Ovary (tissue), 3 donors: ENCODE measurements at regions not wholly inside any gene's neighbourhood (a gene's known extent, or its start where the extent isn't known, plus 50 kb on each side); places are given as distances from the start of the nearest gene placed in this dataset.

Experiments used
- EP300 ChIP-seq: sonication (generic); formaldehyde crosslinking; IDR thresholded peaks from one replicate; pipeline ENCODE4 v1.6.1; 2017; ENCODE audit warnings: antibody characterized with exemption
- TF ChIP-seq, protein P1 (sequence below), 3 donors: fragments of 450-650 bp in 2 of 3; fragments of 200-600 bp in 1 of 3; IDR thresholded peaks; one replicate each; pipeline versions ENCODE4 v1.5.1 to v1.8.0; 2016 to 2022; ENCODE audit warnings: antibody characterized with exemption in 3 of 3, mild to moderate bottlenecking in 1 of 3
- donor health status: DM: no; HTN: no; CAD: no.

DNA sequence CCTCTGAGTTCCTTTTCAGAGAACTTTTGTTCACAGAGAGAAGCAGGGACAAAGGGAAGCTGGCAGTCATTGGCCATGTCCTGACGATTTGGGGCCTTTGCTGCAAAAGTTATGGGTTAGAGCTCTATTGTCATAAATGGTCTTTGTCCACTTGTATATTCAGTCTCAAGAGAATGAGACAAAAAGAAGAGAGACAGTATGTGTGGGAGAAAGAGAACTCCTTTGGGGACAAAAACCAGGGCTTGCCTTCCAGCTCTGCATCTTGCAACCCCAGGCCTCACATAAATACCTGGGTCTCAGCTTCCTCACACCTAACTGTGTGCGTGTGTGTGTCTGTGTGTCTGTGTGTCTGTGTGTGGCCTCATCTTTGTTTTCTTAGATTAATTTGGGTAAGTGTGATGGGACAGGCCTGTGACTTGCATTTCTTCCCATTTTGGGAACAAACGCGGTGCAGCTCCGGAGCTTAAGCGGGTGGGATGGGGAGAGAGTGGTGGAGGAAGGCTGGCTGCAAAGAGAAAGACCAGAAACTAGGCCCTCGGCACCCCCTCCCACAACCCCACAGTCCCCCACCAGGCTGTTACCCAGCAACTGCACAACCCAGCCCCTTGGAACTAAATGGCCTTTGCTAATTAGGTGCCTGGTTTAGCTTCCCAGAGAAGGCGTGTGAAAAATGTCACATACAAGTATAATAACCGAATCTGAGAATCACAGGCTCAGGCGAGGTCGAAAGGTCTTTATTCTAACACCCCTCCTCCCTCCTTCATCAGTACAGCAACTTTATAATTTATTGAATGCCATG is 376.9 kb downstream of the CDK5RAP2 start:
- TF ChIP-seq EP300, result no peak
- TF ChIP-seq, protein P1, sequence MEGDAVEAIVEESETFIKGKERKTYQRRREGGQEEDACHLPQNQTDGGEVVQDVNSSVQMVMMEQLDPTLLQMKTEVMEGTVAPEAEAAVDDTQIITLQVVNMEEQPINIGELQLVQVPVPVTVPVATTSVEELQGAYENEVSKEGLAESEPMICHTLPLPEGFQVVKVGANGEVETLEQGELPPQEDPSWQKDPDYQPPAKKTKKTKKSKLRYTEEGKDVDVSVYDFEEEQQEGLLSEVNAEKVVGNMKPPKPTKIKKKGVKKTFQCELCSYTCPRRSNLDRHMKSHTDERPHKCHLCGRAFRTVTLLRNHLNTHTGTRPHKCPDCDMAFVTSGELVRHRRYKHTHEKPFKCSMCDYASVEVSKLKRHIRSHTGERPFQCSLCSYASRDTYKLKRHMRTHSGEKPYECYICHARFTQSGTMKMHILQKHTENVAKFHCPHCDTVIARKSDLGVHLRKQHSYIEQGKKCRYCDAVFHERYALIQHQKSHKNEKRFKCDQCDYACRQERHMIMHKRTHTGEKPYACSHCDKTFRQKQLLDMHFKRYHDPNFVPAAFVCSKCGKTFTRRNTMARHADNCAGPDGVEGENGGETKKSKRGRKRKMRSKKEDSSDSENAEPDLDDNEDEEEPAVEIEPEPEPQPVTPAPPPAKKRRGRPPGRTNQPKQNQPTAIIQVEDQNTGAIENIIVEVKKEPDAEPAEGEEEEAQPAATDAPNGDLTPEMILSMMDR (IDR thresholded peaks at IDR 0.05), result no peak
